Right lobe of liver (tissue), 4 donors: ENCODE measurements at regions not wholly inside any gene's neighbourhood (a gene's known extent, or its start where the extent isn't known, plus 50 kb on each side); places are given as distances from the start of the nearest gene placed in this dataset.

Experiments
- POLR2A ChIP-seq: fragments of 450-650 bp; IDR thresholded peaks from one replicate; pipeline ENCODE4 v1.6.1; 2017; ENCODE audit warnings: antibody characterized with exemption, mild to moderate bottlenecking
- TF ChIP-seq, protein P1 (sequence below), 4 donors: fragments of 200-600 bp in 3 of 4; fragments of 450-650 bp in 1 of 4; IDR thresholded peaks; one replicate each; pipeline versions ENCODE4 v1.5.1 to v1.8.0; 2016 to 2022; ENCODE audit warnings: antibody characterized with exemption in 4 of 4, mild to moderate bottlenecking in 2 of 4
- donor health status: DM: no; HTN: no; CAD: no.
- donor health status: DM: no; HTN: no; CAD: no.
- donor health status: DM: no; HTN: yes; CAD: no.

DNA sequence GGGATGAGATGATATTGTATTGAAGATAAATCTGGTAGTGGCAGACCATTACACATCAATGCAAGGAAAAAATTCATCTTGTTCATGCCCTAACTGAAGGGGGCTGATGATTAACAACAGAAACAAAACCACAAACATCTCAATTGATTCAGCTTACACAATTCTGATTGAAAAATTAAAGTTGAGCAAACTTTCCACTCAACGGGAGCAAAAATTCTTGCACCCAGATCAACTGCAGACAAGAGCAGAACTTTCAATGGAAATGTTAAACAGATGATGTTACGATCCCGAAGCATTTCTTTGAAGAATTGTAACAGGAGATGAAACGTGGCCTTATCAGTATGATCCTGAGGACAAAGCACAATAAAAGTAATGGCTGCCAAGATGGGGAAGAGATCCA, 172.4 kb upstream of the SOX5 start:
- TF ChIP-seq POLR2A = no peak
- TF ChIP-seq, protein P1, sequence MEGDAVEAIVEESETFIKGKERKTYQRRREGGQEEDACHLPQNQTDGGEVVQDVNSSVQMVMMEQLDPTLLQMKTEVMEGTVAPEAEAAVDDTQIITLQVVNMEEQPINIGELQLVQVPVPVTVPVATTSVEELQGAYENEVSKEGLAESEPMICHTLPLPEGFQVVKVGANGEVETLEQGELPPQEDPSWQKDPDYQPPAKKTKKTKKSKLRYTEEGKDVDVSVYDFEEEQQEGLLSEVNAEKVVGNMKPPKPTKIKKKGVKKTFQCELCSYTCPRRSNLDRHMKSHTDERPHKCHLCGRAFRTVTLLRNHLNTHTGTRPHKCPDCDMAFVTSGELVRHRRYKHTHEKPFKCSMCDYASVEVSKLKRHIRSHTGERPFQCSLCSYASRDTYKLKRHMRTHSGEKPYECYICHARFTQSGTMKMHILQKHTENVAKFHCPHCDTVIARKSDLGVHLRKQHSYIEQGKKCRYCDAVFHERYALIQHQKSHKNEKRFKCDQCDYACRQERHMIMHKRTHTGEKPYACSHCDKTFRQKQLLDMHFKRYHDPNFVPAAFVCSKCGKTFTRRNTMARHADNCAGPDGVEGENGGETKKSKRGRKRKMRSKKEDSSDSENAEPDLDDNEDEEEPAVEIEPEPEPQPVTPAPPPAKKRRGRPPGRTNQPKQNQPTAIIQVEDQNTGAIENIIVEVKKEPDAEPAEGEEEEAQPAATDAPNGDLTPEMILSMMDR (IDR thresholded peaks at IDR 0.05) = no peak
